HT1080 (cell line): ENCODE measurements at regions not wholly inside any gene's neighbourhood (a gene's known extent, or its start where the extent isn't known, plus 50 kb on each side); places are given as distances from the start of the nearest gene placed in this dataset.

Experiments used
- DNase-seq: peaks from one replicate; pipeline ENCODE4 v3.0.0-alpha.2; 2015; ENCODE audit warnings: low read depth

- DNase-seq: no peak
These were observed 498.0 kb downstream of the VRK1 start for GRCh38 chr14:97295108-97295710.

GRCh38 chr14:97296176-97296575, 499.0 kb downstream of the VRK1 start:
- DNase-seq: no peak

- DNase-seq: no peak
These were observed 499.9 kb downstream of the VRK1 start for GRCh38 chr14:97297100-97297499.

- DNase-seq: peak; percentile 8
These were observed 501.1 kb downstream of the VRK1 start for GRCh38 chr14:97298331-97298730.

- DNase-seq: no peak
These were observed 501.6 kb downstream of the VRK1 start for GRCh38 chr14:97298736-97299135.

GRCh38 chr14:97299661-97300060, 502.5 kb downstream of the VRK1 start:
- no peak for DNase-seq

GRCh38 chr14:97301931-97302559, 504.9 kb downstream of the VRK1 start:
- no peak for DNase-seq

GRCh38 chr14:97306133-97306759, 509.1 kb downstream of the VRK1 start:
- DNase-seq: no peak

- peak; percentile 8 for DNase-seq
These were observed 509.6 kb downstream of the VRK1 start for GRCh38 chr14:97306760-97307246.

GRCh38 chr14:97311411-97311810, 514.2 kb downstream of the VRK1 start:
- DNase-seq: no peak

- no peak for DNase-seq
These were observed 515.7 kb downstream of the VRK1 start for GRCh38 chr14:97312910-97313309.

GRCh38 chr14:97315790-97316189, 518.6 kb downstream of the VRK1 start:
- no peak for DNase-seq

- no peak for DNase-seq
These were observed 521.2 kb downstream of the VRK1 start for GRCh38 chr14:97318380-97318779.

- DNase-seq: peak; percentile 45
These were observed 522.5 kb downstream of the VRK1 start for GRCh38 chr14:97319691-97320090.

- DNase-seq: peak; percentile 3
These were observed 531.6 kb downstream of the VRK1 start for GRCh38 chr14:97328743-97329142.

GRCh38 chr14:97329701-97330100, 532.5 kb downstream of the VRK1 start:
- DNase-seq: no peak

- DNase-seq: no peak
These were observed 533.9 kb downstream of the VRK1 start for GRCh38 chr14:97331058-97331457.

GRCh38 chr14:97331526-97331925, 534.3 kb downstream of the VRK1 start:
- DNase-seq: no peak

GRCh38 chr14:97336179-97336578, 539.0 kb downstream of the VRK1 start:
- DNase-seq: no peak

GRCh38 chr14:97336816-97337215, 539.6 kb downstream of the VRK1 start:
- no peak for DNase-seq

- DNase-seq: no peak
These were observed 540.1 kb downstream of the VRK1 start for GRCh38 chr14:97337267-97337666.

- no peak for DNase-seq
These were observed 540.5 kb downstream of the VRK1 start for GRCh38 chr14:97337670-97338069.

- no peak for DNase-seq
These were observed 547.5 kb downstream of the VRK1 start for GRCh38 chr14:97344666-97345065.
